ENCODE measurements at regions not wholly inside any gene's neighbourhood (a gene's known extent, or its start where the extent isn't known, plus 50 kb on each side); places are given as distances from the start of the nearest gene placed in this dataset.
"Not testable (repeated sequence)": the region's sequence is repeated elsewhere in the genome, so short reads cannot be mapped to it uniquely, and the experiment has no call there.

GRCh38 chr1:113312651-113313050 lies 77.7 kb upstream of the MAGI3 start:
- not testable (repeated sequence) for DNase-seq (ENCODE audit: low read depth in 1 of 2, low spot score in 2 of 2); H2BK120ac ChIP-seq (replicated peaks; ENCODE audit: low read depth, low read length); H3K9me3 ChIP-seq (ENCODE audit: insufficient read depth in 2 of 2, low read depth in 1 of 2, low read length in 1 of 2); H4K8ac ChIP-seq (ENCODE audit: extremely low read depth, insufficient read depth, low read length); H3K23me2 ChIP-seq (ENCODE audit: low read depth, low read length); H2AFZ ChIP-seq (ENCODE audit: low read length); H3K36me3 ChIP-seq (ENCODE audit: control insufficient read depth in 2 of 4, insufficient read depth in 4 of 4, low read length in 3 of 4); H3K79me1 ChIP-seq (ENCODE audit: low read depth, low read length); H3K9ac ChIP-seq (replicated peaks in 1 of 4; ENCODE audit: extremely low read depth in 1 of 4, low read depth in 3 of 4, low read length in 3 of 4); H4K91ac ChIP-seq (replicated peaks; ENCODE audit: insufficient read length, low read length); H4K20me1 ChIP-seq (replicated peaks in 1 of 2; ENCODE audit: control insufficient read depth in 1 of 2, insufficient read depth in 2 of 2, low read length in 2 of 2); H2AK5ac ChIP-seq (ENCODE audit: low read depth, low read length); H3K23ac ChIP-seq (ENCODE audit: insufficient read length); H3K79me2 ChIP-seq (ENCODE audit: control insufficient read depth in 1 of 2, insufficient read depth in 2 of 2, low read length in 2 of 2); H3K27me3 ChIP-seq (replicated peaks in 1 of 4; ENCODE audit: control insufficient read depth in 3 of 4, extremely low read depth in 1 of 4, insufficient read depth in 3 of 4, low read length in 3 of 4); H3K4me2 ChIP-seq (ENCODE audit: insufficient read depth in 1 of 2, low read depth in 2 of 2, low read length in 2 of 2); FAIRE-seq; H4K5ac ChIP-seq (ENCODE audit: insufficient read length, low read depth, low read length); H3K27ac ChIP-seq (ENCODE audit: low read depth, low read length); H2BK20ac ChIP-seq (ENCODE audit: low read length); H3K4me3 ChIP-seq (ENCODE audit: extremely low read depth in 1 of 4, insufficient read depth in 2 of 4, low read depth in 3 of 4, low read length in 4 of 4); H3K4ac ChIP-seq (replicated peaks; ENCODE audit: insufficient read length, low read depth, low read length); H3K18ac ChIP-seq (ENCODE audit: extremely low read depth, low read length); H2BK5ac ChIP-seq (ENCODE audit: low read depth, low read length); H3K14ac ChIP-seq (ENCODE audit: insufficient read length); H3K4me1 ChIP-seq (replicated peaks in 1 of 4; ENCODE audit: control insufficient read depth in 3 of 4, insufficient read depth in 4 of 4, low read length in 3 of 4); H2BK15ac ChIP-seq (ENCODE audit: low read length); H2BK12ac ChIP-seq (ENCODE audit: low read depth, low read length); H3K56ac ChIP-seq (replicated peaks; ENCODE audit: insufficient read length, low read depth, low read length)
- 95% methylated on average over 1 of the region's 1 CpG; no CpG with 5 or more reads in 1 of the 2 experiments for WGBS, 2 experiments (ENCODE audit: extremely low coverage in 1 of 2, insufficient coverage in 1 of 2, insufficient read length in 1 of 2, insufficient replicate concordance in 2 of 2, low coverage in 1 of 2, low lambda C conversion rate in 2 of 2, missing lambda C conversion rate in 1 of 2)
- ChIA-PET CTCF (ENCODE audit: partially characterized antibody) (interaction anchor here (0.7 kb wide), 1 partner anchor 54 kb away, joined by 3 read pairs; no protein-coding TSS in a partner anchor), POLR2A (ENCODE audit: partially characterized antibody) (interaction anchor here (1.0 kb wide), 1 partner anchor 81 kb away, joined by 3 read pairs; no protein-coding TSS in a partner anchor)

All from H1 (cell line).